T-helper 17 cell (primary cell): ENCODE measurements at regions not wholly inside any gene's neighbourhood (a gene's known extent, or its start where the extent isn't known, plus 50 kb on each side); places are given as distances from the start of the nearest gene placed in this dataset.
"Not testable (repeated sequence)": the region's sequence is repeated elsewhere in the genome, so short reads cannot be mapped to it uniquely, and the experiment has no call there.

ENCODE experiments used
- ATAC-seq: fragments of 150-1000 bp; cut with Tn5 transposase; 2 replicates; pipeline ENCODE4 v1.10.0; 2021; ENCODE audit warnings: mild to moderate bottlenecking, moderate library complexity
- DNase-seq, 3 donors: peaks; one replicate each; pipeline versions ENCODE4 v3.0.0 to v3.0.0-alpha.2; 2020 to 2021
- H3K9me3 ChIP-seq: one replicate; pipeline ENCODE4 v1.7.0; 2013; ENCODE audit warnings: low read length, mild to moderate bottlenecking; ENCODE audit not compliant: control insufficient read depth, poor library complexity, severe bottlenecking
- H3K27ac Mint-ChIP-seq: one replicate; pipeline ENCODE4 v1.8.0; 2022; ENCODE audit warnings: mild to moderate bottlenecking, moderate library complexity, mixed read lengths
- H3K27me3 Mint-ChIP-seq: one replicate; pipeline ENCODE4 v1.8.0; 2022; ENCODE audit warnings: mixed read lengths
- H3K36me3 Mint-ChIP-seq: one replicate; pipeline ENCODE4 v1.8.0; 2022; ENCODE audit warnings: low read depth, mixed read lengths
- H3K4me1 Mint-ChIP-seq: one replicate; pipeline ENCODE4 v1.8.0; 2022; ENCODE audit warnings: mild to moderate bottlenecking, mixed read lengths
- H3K4me3 Mint-ChIP-seq: one replicate; pipeline ENCODE4 v1.8.0; 2022; ENCODE audit warnings: mild to moderate bottlenecking, moderate library complexity, mixed read lengths

DNA sequence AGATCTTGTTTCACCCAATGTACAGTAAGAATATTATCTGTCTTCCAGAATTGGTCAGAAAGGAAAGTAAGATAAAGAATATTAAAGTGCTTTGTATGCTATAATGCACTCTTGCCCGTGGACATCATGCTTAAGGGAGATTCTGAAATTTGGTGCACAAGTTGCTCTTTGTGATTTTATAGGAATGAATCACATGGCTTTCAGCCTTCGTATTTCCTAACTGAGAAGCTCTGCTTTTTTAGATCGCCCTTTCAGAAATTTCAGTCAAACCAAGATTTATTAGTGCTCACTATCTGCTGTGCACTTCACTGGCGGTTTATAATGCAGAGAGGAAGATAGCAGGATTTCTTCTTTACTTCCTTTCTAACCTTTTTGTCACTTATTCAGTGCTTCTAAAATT lies 1248.5 kb upstream of the LRRN3 start:
- DNase-seq (no peak), ATAC-seq (no peak)
- no peak overlapping the region for H3K27ac Mint-ChIP-seq
- no peak overlapping the region for H3K4me3 Mint-ChIP-seq
- H3K36me3 Mint-ChIP-seq, result no peaks in the 10 kb centered on the region
- no peaks in the 10 kb centered on the region for H3K4me1 Mint-ChIP-seq
- H3K27me3 Mint-ChIP-seq, result no peaks in the 10 kb centered on the region
- no peaks in the 10 kb centered on the region for H3K9me3 ChIP-seq

DNA sequence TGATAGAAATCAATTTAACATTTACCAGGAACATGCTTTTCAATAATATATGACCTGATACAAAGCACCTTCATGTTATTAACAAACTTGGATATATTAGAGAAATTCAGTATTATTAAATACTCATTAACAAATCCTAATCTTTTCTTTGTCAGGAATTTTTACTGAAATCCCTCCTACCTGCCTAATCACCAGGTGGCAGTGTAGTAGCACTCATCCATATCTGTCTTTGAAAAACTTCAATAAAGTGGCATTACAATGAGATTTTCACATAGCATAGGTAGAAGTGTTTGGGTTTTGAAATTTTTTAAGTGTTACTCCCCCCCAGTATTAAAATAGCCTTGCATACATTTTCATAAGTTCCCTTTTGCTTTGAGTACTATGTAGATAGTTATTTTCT lies 1246.6 kb upstream of the LRRN3 start:
- no peaks in the 10 kb centered on the region for H3K9me3 ChIP-seq
- no peak for DNase-seq
- ATAC-seq, result no peak
- Mint-ChIP-seq H3K27me3 (no peaks in the 10 kb centered on the region), H3K4me1 (no peaks in the 10 kb centered on the region), H3K27ac (no peak overlapping the region), H3K36me3 (no peaks in the 10 kb centered on the region), H3K4me3 (no peak overlapping the region)

DNA sequence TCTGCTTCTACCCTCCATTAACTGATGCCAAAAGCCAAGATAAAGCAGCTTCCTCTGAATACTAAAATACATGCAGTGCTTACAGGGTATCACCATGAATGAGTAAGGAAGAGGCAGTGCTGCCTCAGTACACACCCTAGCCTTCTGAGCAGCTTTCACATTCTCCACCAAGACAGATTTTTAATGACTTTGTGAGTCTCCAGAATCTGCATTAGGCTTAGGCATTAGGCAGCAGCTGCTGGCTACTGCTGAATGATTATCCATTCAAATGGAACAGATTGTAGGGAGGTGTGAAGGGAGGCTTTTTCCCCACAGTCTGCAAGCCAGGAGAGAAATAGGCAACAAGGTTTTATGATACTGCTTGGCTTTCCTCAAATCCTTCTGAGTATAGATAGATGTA lies 1226.7 kb upstream of the LRRN3 start:
- H3K36me3 Mint-ChIP-seq, result no peaks in the 10 kb centered on the region
- no peak for ATAC-seq
- no peak for DNase-seq
- no peaks in the 10 kb centered on the region for H3K27me3 Mint-ChIP-seq
- no peaks in the 10 kb centered on the region for H3K9me3 ChIP-seq
- H3K4me1 Mint-ChIP-seq, result no peaks in the 10 kb centered on the region
- H3K4me3 Mint-ChIP-seq, result no peak overlapping the region
- no peak overlapping the region for H3K27ac Mint-ChIP-seq

DNA sequence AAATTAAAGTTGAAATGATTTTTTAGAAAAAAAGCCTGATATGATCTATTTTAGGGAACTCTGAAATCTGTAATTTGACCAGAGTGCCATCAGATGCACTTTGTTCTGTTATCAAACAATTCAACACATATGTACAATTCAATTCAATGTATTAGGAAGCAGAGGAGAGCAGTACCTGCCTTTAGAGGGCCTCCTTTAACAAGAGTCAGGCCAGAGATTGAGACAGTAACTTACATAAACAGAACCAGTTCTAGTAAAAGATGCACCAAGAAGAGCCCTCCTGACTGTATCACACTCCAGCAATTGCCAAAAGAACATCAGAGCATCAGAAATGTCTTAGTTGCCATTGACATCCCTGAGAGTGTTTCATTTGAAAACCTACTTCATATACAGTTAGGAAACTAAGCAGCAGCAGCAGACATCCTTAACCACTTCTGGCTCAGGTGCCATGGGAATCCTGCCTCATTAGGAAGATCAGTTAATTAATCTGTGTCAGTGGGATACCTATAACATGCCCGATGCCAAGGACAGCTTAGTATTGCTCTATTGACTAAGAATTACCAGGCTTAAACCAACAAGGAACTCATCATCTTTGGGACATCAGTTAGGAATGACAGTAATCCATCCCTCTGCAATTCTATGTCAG lies 1222.6 kb upstream of the LRRN3 start:
- H3K9me3 ChIP-seq, result no peaks in the 10 kb centered on the region
- Mint-ChIP-seq H3K36me3 (no peaks in the 10 kb centered on the region), H3K27me3 (no peaks in the 10 kb centered on the region), H3K4me1 (no peaks in the 10 kb centered on the region), H3K27ac (no peak overlapping the region), H3K4me3 (no peak overlapping the region)
- DNase-seq, result no peak
- ATAC-seq, result no peak

DNA sequence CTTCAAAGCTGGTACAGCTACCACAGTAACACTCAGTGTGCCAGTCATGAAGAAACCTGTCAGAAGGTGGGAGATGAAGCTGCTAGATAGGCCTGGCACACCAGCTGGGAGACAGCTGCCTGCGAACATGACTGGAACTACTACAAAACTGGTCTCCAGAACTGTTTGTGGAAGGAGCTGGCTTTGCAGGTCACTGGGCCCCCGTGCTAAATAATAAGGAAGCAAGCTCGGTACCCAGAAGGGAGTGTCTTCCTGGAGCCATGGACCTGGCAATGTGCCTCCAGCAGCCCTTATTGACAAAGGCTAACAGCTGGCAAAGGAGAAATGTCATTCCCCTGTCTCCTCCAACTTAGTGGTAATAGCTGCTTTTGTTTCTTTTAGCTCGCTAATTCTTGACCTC lies 1217.6 kb upstream of the LRRN3 start:
- no peak overlapping the region for H3K4me3 Mint-ChIP-seq
- no peak overlapping the region for H3K27ac Mint-ChIP-seq
- H3K36me3 Mint-ChIP-seq, result no peaks in the 10 kb centered on the region
- H3K9me3 ChIP-seq, result no peaks in the 10 kb centered on the region
- ATAC-seq (no peak), DNase-seq (no peak)
- no peaks in the 10 kb centered on the region for H3K27me3 Mint-ChIP-seq
- H3K4me1 Mint-ChIP-seq, result no peaks in the 10 kb centered on the region

DNA sequence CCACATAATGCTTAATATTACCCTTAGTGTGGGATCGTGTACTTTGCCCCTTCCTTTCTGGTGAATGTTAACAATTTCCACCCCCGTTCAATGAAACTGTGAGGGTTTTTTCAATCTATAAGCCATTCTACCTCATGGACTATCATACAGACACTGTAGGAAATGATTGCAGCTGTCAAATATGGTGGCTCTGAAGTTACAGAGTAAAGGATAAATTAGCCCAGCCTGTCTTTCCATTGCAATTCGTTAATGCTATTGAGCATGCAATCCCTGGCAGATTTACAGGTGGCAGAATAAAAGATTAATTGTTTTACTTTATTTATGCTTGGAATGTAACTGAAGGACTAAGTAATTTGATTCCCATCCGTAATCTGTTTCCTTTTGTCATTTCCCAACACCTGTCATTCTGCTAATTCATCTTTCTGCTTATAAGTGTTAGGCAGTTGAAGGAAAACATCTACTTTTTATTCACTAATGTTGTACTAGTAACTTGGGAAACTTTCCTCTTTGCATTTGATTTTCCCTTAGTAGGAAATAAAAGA lies 1211.6 kb upstream of the LRRN3 start:
- no peak for ATAC-seq
- no peaks in the 10 kb centered on the region for H3K27me3 Mint-ChIP-seq

DNA sequence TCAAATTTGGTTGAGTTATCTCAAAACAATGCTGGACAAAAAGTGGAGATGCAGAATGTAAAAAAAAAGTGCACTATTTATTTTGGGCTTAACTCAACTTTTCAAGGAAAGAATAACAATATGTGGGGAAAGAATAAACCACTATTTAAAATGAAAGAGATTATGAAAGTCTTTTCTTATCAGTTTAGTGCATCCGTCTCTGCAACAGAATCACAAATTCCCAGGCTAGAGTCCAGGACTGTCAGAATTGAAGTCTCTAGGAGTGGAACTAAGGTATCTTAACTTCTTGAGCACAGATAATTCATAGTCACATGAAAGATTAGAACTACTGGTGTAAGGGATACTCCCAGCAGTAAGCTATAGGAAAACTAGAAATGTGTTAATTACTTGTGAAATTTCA lies 1200.3 kb upstream of the LRRN3 start:
- DNase-seq (no peak), ATAC-seq (no peak)
- no peaks in the 10 kb centered on the region for H3K9me3 ChIP-seq
- Mint-ChIP-seq H3K4me1 (no peaks in the 10 kb centered on the region), H3K27ac (no peak overlapping the region), H3K27me3 (no peaks in the 10 kb centered on the region), H3K36me3 (no peaks in the 10 kb centered on the region), H3K4me3 (no peak overlapping the region)

More for the DNA sequence above, 1211.6 kb upstream of the LRRN3 start:
- Mint-ChIP-seq H3K4me1 (no peaks in the 10 kb centered on the region), H3K4me3 (no peak overlapping the region), H3K36me3 (no peaks in the 10 kb centered on the region), H3K27ac (no peak overlapping the region)
- DNase-seq, result no peak
- no peaks in the 10 kb centered on the region for H3K9me3 ChIP-seq

DNA sequence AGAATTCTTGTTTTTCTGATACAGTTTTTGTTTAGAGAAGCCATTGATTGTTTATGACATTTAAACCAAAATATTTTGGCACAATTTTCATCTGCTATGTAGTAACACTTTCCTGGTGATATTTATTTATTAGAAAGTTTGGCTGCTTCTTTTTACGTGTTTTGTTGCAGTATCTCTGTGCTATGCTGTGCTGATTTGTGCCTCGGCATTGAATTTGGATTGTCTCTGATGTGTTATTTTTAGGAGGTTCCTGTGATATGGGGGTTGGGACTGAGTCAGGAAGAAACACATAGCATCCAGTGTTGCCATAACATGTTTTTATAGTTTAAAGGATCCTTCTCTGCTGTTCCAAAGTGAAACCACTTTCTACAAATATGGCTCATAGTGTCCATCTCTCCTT lies 1197.7 kb upstream of the LRRN3 start:
- no peak overlapping the region for H3K27ac Mint-ChIP-seq
- no peaks in the 10 kb centered on the region for H3K9me3 ChIP-seq
- no peaks in the 10 kb centered on the region for H3K36me3 Mint-ChIP-seq
- no peak overlapping the region for H3K4me3 Mint-ChIP-seq
- DNase-seq (no peak), ATAC-seq (no peak)
- H3K27me3 Mint-ChIP-seq, result no peaks in the 10 kb centered on the region
- no peaks in the 10 kb centered on the region for H3K4me1 Mint-ChIP-seq

DNA sequence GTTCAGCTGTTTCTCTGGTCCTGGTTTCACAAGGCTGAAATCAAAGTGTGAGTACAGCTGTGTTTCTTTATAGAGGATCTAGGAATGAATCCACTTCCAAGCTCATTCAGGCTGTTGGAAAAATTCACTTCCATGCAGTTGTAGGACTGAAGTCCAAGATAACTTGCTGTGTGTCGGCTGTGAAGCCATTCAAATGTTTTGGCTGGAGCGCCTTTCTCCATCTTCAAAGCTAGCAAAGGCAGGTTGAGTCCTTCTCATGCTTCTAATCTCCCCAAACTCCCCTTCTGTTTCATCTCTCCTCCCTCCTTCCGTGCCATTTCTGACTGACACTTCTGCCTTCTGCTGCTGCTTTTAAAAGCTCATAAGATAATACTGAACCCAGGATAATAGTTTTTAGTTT lies 1195.4 kb upstream of the LRRN3 start:
- Mint-ChIP-seq H3K36me3 (no peaks in the 10 kb centered on the region), H3K4me3 (no peak overlapping the region), H3K27me3 (no peaks in the 10 kb centered on the region), H3K4me1 (no peaks in the 10 kb centered on the region), H3K27ac (no peak overlapping the region)
- no peaks in the 10 kb centered on the region for H3K9me3 ChIP-seq
- no peak for ATAC-seq
- no peak for DNase-seq

DNA sequence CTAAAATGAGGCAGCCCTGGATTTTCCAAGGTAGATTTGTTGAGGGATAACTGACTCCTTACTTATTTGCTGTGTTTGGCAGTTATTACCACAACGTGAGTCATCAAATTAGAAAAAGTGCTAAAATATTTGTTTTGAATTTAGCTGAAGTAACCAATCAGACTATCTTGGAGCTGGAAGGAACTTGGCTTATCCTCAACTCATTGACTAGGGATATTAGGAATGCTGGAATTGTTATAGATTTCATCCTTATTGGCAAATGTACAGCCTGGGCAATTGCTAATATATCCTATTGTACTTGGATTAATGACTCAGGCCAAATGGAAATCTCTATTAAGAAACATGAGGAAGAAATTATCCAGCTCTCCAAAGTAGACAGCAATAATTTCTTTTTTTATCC lies 1189.0 kb upstream of the LRRN3 start:
- DNase-seq (no peak), ATAC-seq (no peak)
- Mint-ChIP-seq H3K27ac (no peak overlapping the region), H3K36me3 (no peaks in the 10 kb centered on the region), H3K27me3 (no peaks in the 10 kb centered on the region), H3K4me3 (no peak overlapping the region), H3K4me1 (no peaks in the 10 kb centered on the region)
- no peaks in the 10 kb centered on the region for H3K9me3 ChIP-seq

DNA sequence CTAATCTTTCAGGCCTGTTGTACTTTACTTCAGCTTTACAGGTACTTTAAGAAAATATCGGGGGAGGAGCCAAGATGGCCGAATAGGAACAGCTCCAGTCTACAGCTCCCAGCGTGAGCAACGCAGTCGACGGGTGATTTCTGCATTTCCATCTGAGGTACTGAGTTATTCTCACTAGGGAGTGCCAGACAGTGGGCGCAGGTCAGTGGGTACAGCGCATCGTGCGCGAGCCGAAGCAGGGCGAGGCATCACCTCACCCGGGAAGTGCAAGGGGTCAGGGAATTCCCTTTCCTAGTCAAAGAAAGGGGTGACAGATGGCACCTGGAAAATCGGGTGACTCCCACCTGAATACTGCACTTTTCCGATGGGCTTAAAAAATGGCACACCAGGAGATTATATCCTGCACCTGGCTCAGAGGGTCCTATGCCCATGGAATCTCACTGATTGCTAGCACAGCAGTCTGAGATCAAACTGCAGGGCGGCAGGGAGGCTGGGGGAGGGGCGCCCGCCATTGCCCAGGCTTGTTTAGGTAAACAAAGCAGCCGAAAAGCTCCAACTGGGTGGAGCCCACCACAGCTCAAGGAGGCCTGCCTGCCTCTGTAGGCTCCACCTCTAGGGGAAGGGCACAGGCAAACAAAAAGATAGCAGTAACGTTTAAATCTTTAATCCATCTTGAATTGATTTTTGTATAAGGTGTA lies 1185.4 kb upstream of the LRRN3 start:
- not testable (repeated sequence) for H3K27me3 Mint-ChIP-seq, H3K4me3 Mint-ChIP-seq, H3K4me1 Mint-ChIP-seq, H3K27ac Mint-ChIP-seq, DNase-seq, H3K9me3 ChIP-seq, ATAC-seq, H3K36me3 Mint-ChIP-seq

DNA sequence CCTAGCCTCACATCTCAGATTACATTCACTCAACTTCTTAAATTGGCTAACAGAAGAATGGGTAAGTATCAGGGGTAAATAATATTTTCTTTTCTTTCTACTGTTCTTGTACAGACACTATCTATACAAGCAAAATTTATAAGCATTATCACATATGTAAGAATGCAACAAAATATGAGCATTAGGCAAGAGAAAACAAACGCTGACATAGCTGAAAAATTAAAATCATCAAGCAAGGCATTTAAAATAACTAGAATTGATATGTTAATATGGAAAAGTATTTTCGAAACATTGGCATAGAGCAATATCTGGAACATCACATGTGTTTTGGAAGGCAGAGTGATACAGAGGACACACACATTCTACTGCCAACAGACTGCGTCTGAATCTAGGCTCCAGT lies 1175.3 kb upstream of the LRRN3 start:
- Mint-ChIP-seq H3K36me3 (no peaks in the 10 kb centered on the region), H3K27me3 (no peaks in the 10 kb centered on the region), H3K27ac (no peak overlapping the region), H3K4me1 (no peaks in the 10 kb centered on the region), H3K4me3 (no peak overlapping the region)
- DNase-seq, result no peak
- no peak for ATAC-seq
- no peaks in the 10 kb centered on the region for H3K9me3 ChIP-seq

DNA sequence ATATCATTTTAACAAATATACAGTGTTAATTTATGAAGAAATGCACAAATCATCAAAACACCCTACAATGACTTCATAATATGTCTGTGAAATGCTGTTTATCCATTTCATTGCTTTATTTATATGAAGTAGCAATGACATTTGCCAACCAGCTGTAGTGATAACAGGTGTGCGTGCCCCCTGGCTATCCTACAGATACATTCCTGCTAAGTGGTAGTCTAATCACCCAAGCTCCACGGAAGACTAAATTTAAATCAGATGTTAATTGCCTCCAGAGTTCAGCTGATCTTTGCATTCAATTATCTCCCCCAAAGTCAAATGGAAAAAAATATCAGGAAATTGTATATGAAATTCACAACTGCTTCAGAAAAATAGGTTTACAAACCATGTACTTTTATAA lies 1164.2 kb upstream of the LRRN3 start:
- H3K9me3 ChIP-seq, result no peaks in the 10 kb centered on the region
- H3K4me1 Mint-ChIP-seq, result no peaks in the 10 kb centered on the region
- DNase-seq (no peak), ATAC-seq (no peak)
- H3K4me3 Mint-ChIP-seq, result no peak overlapping the region
- H3K36me3 Mint-ChIP-seq, result no peaks in the 10 kb centered on the region
- no peaks in the 10 kb centered on the region for H3K27me3 Mint-ChIP-seq
- H3K27ac Mint-ChIP-seq, result no peak overlapping the region

DNA sequence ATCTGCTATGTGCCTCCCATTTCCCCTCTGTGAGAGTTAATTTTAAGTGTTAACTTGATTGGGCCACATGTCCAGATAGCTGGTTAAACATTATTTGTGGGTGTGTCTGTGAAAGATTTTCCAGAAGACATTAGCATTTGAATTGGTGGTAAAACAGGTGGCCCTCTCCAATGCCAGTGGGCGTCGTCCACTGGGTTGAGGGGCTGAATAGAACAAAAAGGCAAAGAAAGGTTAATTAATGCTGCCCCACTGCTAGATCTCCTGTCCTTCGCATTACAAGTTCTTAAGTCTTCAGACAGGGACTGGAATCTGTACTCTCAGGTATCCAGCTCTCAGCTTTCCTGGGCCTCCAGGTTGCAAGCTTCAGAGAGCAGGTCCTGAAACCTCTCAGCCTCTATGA lies 1160.9 kb upstream of the LRRN3 start:
- no peak for ATAC-seq
- no peaks in the 10 kb centered on the region for H3K9me3 ChIP-seq
- Mint-ChIP-seq H3K4me3 (no peak overlapping the region), H3K36me3 (no peaks in the 10 kb centered on the region), H3K27ac (no peak overlapping the region), H3K4me1 (no peaks in the 10 kb centered on the region), H3K27me3 (no peaks in the 10 kb centered on the region)
- DNase-seq, result no peak
